SH-SY5Y (cell line): ENCODE measurements at regions not wholly inside any gene's neighbourhood (a gene's known extent, or its start where the extent isn't known, plus 50 kb on each side); places are given as distances from the start of the nearest gene placed in this dataset.

Experiments used
- GATA2 ChIP-seq: IDR thresholded peaks from 2 replicates; pipeline ENCODE4 v1.6.1; 2011; ENCODE audit warnings: mild to moderate bottlenecking, low read depth, low read length
- GATA3 ChIP-seq: IDR thresholded peaks from 2 replicates; pipeline ENCODE4 v1.6.1; 2011; ENCODE audit warnings: low read depth, mild to moderate bottlenecking, low read length, moderate library complexity

GRCh38 chr20:17869295-17869994 is 99.1 kb downstream of the SNX5 start:
- TF ChIP-seq GATA2 (no peak), GATA3 (no peak)
